Activated naive CD8-positive, alpha-beta T cell treated with anti-CD3 and anti-CD28 coated beads for 36 hours (primary cell): ENCODE measurements at regions not wholly inside any gene's neighbourhood (a gene's known extent, or its start where the extent isn't known, plus 50 kb on each side); places are given as distances from the start of the nearest gene placed in this dataset.
"Not testable (repeated sequence)": the region's sequence is repeated elsewhere in the genome, so short reads cannot be mapped to it uniquely, and the experiment has no call there.

Experiments used
- DNase-seq: peaks from one replicate; pipeline ENCODE4 v3.0.0; 2021
- H3K27ac Mint-ChIP-seq: one replicate; pipeline ENCODE4 v1.8.0; 2022; ENCODE audit warnings: mild to moderate bottlenecking, moderate library complexity, mixed read lengths
- H3K27me3 Mint-ChIP-seq: one replicate; pipeline ENCODE4 v1.8.0; 2022; ENCODE audit warnings: mild to moderate bottlenecking, mixed read lengths
- H3K36me3 Mint-ChIP-seq: one replicate; pipeline ENCODE4 v1.8.0; 2021; ENCODE audit warnings: mild to moderate bottlenecking, mixed read lengths
- H3K4me1 Mint-ChIP-seq: one replicate; pipeline ENCODE4 v1.8.0; 2021; ENCODE audit warnings: mixed read lengths
- H3K4me3 Mint-ChIP-seq: one replicate; pipeline ENCODE4 v1.8.0; 2022; ENCODE audit warnings: mild to moderate bottlenecking, moderate library complexity, mixed read lengths
- H3K9me3 Mint-ChIP-seq: one replicate; pipeline ENCODE4 v1.8.0; 2022; ENCODE audit warnings: mixed read lengths

GRCh38 chr6:144559865-144560593 lies 274.9 kb downstream of the UTRN start:
- Mint-ChIP-seq H3K27ac (peak overlapping the region; percentile 40), H3K36me3 (peaks cover 15% of the 10 kb centered on the region)
- DNase-seq, result peak; percentile 1

GRCh38 chr6:144561455-144562043 lies 276.4 kb downstream of the UTRN start:
- Mint-ChIP-seq H3K27ac (no peak overlapping the region), H3K27me3 (no peaks in the 10 kb centered on the region), H3K4me1 (peaks cover 17% of the 10 kb centered on the region), H3K9me3 (peaks cover 4% of the 10 kb centered on the region), H3K4me3 (no peak overlapping the region), H3K36me3 (peaks cover 10% of the 10 kb centered on the region)
- DNase-seq, result no peak

More at GRCh38 chr6:144559865-144560593, 274.9 kb downstream of the UTRN start:
- no peaks in the 10 kb centered on the region for H3K27me3 Mint-ChIP-seq
- peaks cover 17% of the 10 kb centered on the region for H3K4me1 Mint-ChIP-seq
- H3K4me3 Mint-ChIP-seq, result peak overlapping the region; percentile 47
- peaks cover 4% of the 10 kb centered on the region for H3K9me3 Mint-ChIP-seq

GRCh38 chr6:144564202-144564601 lies 279.1 kb downstream of the UTRN start:
- Mint-ChIP-seq H3K27me3 (no peaks in the 10 kb centered on the region), H3K27ac (no peak overlapping the region), H3K9me3 (peaks cover 4% of the 10 kb centered on the region), H3K4me1 (peaks cover 16% of the 10 kb centered on the region), H3K36me3 (peaks cover 12% of the 10 kb centered on the region), H3K4me3 (no peak overlapping the region)
- no peak for DNase-seq

GRCh38 chr6:144566868-144567615 lies 281.9 kb downstream of the UTRN start:
- Mint-ChIP-seq H3K9me3 (peaks cover 4% of the 10 kb centered on the region), H3K27me3 (no peaks in the 10 kb centered on the region), H3K4me3 (no peak overlapping the region), H3K36me3 (peaks cover 22% of the 10 kb centered on the region), H3K4me1 (no peaks in the 10 kb centered on the region), H3K27ac (no peak overlapping the region)
- DNase-seq, result no peak

- no peaks in the 10 kb centered on the region for H3K9me3 Mint-ChIP-seq
- no peaks in the 10 kb centered on the region for H3K27me3 Mint-ChIP-seq
- H3K4me3 Mint-ChIP-seq, result no peak overlapping the region
- H3K4me1 Mint-ChIP-seq, result no peaks in the 10 kb centered on the region
- peaks cover 25% of the 10 kb centered on the region for H3K36me3 Mint-ChIP-seq
- DNase-seq, result no peak
- no peak overlapping the region for H3K27ac Mint-ChIP-seq
These were observed 283.1 kb downstream of the UTRN start for GRCh38 chr6:144568241-144568640.

- H3K4me1 Mint-ChIP-seq, H3K27ac Mint-ChIP-seq, H3K9me3 Mint-ChIP-seq, DNase-seq, H3K27me3 Mint-ChIP-seq, H3K4me3 Mint-ChIP-seq: not testable (repeated sequence)
- peaks cover 28% of the 10 kb centered on the region for H3K36me3 Mint-ChIP-seq
These were observed 287.4 kb downstream of the UTRN start for GRCh38 chr6:144572541-144572940.

GRCh38 chr6:144574796-144575195 lies 289.7 kb downstream of the UTRN start:
- H3K27ac Mint-ChIP-seq, result no peak overlapping the region

GRCh38 chr6:144575327-144575726 lies 290.2 kb downstream of the UTRN start:
- Mint-ChIP-seq H3K36me3 (peaks cover 22% of the 10 kb centered on the region), H3K27ac (no peak overlapping the region), H3K4me3 (no peak overlapping the region), H3K4me1 (peaks cover 11% of the 10 kb centered on the region), H3K27me3 (no peaks in the 10 kb centered on the region), H3K9me3 (no peaks in the 10 kb centered on the region)
- DNase-seq, result no peak

More at GRCh38 chr6:144574796-144575195, 289.7 kb downstream of the UTRN start:
- H3K9me3 Mint-ChIP-seq, result no peaks in the 10 kb centered on the region
- DNase-seq, result no peak
- H3K4me3 Mint-ChIP-seq, result no peak overlapping the region
- H3K36me3 Mint-ChIP-seq, result peaks cover 25% of the 10 kb centered on the region
- H3K27me3 Mint-ChIP-seq, result no peaks in the 10 kb centered on the region
- H3K4me1 Mint-ChIP-seq, result peaks cover 7% of the 10 kb centered on the region

GRCh38 chr6:144576871-144577270 lies 291.7 kb downstream of the UTRN start:
- Mint-ChIP-seq H3K27me3 (no peaks in the 10 kb centered on the region), H3K27ac (peak overlapping the region; percentile 59), H3K4me1 (peaks cover 12% of the 10 kb centered on the region), H3K9me3 (no peaks in the 10 kb centered on the region), H3K36me3 (peaks cover 19% of the 10 kb centered on the region), H3K4me3 (no peak overlapping the region)
- no peak for DNase-seq

GRCh38 chr6:144578385-144579350 lies 293.5 kb downstream of the UTRN start:
- DNase-seq, result no peak
- Mint-ChIP-seq H3K36me3 (peaks cover 8% of the 10 kb centered on the region), H3K9me3 (no peaks in the 10 kb centered on the region), H3K27ac (no peak overlapping the region), H3K4me3 (no peak overlapping the region), H3K27me3 (no peaks in the 10 kb centered on the region), H3K4me1 (peaks cover 26% of the 10 kb centered on the region)

- peaks cover 8% of the 10 kb centered on the region for H3K36me3 Mint-ChIP-seq
- no peaks in the 10 kb centered on the region for H3K27me3 Mint-ChIP-seq
- DNase-seq, result no peak
- peaks cover 27% of the 10 kb centered on the region for H3K4me1 Mint-ChIP-seq
- no peaks in the 10 kb centered on the region for H3K9me3 Mint-ChIP-seq
- no peak overlapping the region for H3K4me3 Mint-ChIP-seq
- peak overlapping the region; percentile 30 for H3K27ac Mint-ChIP-seq
These were observed 294.9 kb downstream of the UTRN start for GRCh38 chr6:144580039-144580438.

- no peak for DNase-seq
- Mint-ChIP-seq H3K27me3 (no peaks in the 10 kb centered on the region), H3K27ac (no peak overlapping the region), H3K4me3 (no peak overlapping the region), H3K36me3 (peaks cover 8% of the 10 kb centered on the region), H3K4me1 (peaks cover 26% of the 10 kb centered on the region), H3K9me3 (no peaks in the 10 kb centered on the region)
These were observed 295.6 kb downstream of the UTRN start for GRCh38 chr6:144580771-144581170.

GRCh38 chr6:144581812-144582537 lies 296.8 kb downstream of the UTRN start:
- Mint-ChIP-seq H3K4me3 (no peak overlapping the region), H3K36me3 (peaks cover 5% of the 10 kb centered on the region), H3K27ac (no peak overlapping the region), H3K4me1 (peaks cover 23% of the 10 kb centered on the region), H3K27me3 (no peaks in the 10 kb centered on the region), H3K9me3 (no peaks in the 10 kb centered on the region)
- peak; percentile 2 for DNase-seq
